OCI-LY1 (cell line): ENCODE measurements at regions not wholly inside any gene's neighbourhood (a gene's known extent, or its start where the extent isn't known, plus 50 kb on each side); places are given as distances from the start of the nearest gene placed in this dataset.

Source experiments
- H2AFZ ChIP-seq: fragments of 200-600 bp; sonication (generic), shearing (Covaris generic); 2 replicates; pipeline ENCODE4 v1.6.0; 2014; ENCODE audit warnings: antibody characterized with exemption, mild to moderate bottlenecking, low read length
- H3F3A ChIP-seq: fragments of 200-600 bp; sonication (generic), shearing (Covaris generic); 2 replicates; pipeline ENCODE4 v1.6.0; 2014; ENCODE audit warnings: mild to moderate bottlenecking, antibody characterized with exemption, low read length, moderate library complexity; ENCODE audit not compliant: insufficient read depth
- H3K27ac ChIP-seq: fragments of 200-600 bp; sonication (generic); 2 replicates; pipeline ENCODE4 v1.5.1; 2014; ENCODE audit warnings: low read length, mixed run types, mild to moderate bottlenecking, low read depth; ENCODE audit not compliant: poor library complexity, severe bottlenecking
- H3K27me3 ChIP-seq: fragments of 200-600 bp; sonication (generic); 2 replicates; pipeline ENCODE4 v1.6.0; 2014; ENCODE audit warnings: antibody characterized with exemption, mild to moderate bottlenecking, low read length, moderate library complexity; ENCODE audit not compliant: insufficient read depth
- H3K36me3 ChIP-seq: fragments of 200-600 bp; sonication (generic); 2 replicates; pipeline ENCODE4 v1.6.1; 2014; ENCODE audit warnings: mild to moderate bottlenecking, antibody characterized with exemption, low read length, moderate library complexity, mixed read lengths; ENCODE audit not compliant: insufficient read depth
- H3K4me1 ChIP-seq: fragments of 200-600 bp; sonication (generic); 2 replicates; pipeline ENCODE4 v1.5.1; 2014; ENCODE audit warnings: mild to moderate bottlenecking, low read length, moderate library complexity; ENCODE audit not compliant: insufficient read depth, severe bottlenecking
- H3K4me2 ChIP-seq: fragments of 200-600 bp; sonication (generic), shearing (Covaris generic); 2 replicates; pipeline ENCODE4 v1.6.1; 2014; ENCODE audit warnings: low read length
- H3K4me3 ChIP-seq: fragments of 200-600 bp; sonication (generic); 2 replicates; pipeline ENCODE4 v1.5.1; 2014; ENCODE audit warnings: low read length, low read depth, mild to moderate bottlenecking, mixed read lengths; ENCODE audit not compliant: poor library complexity, severe bottlenecking
- H3K79me2 ChIP-seq: fragments of 200-600 bp; shearing (Covaris generic); 2 replicates; pipeline ENCODE4 v1.6.1; 2016; ENCODE audit warnings: mixed run types, low read length, mixed read lengths; ENCODE audit not compliant: insufficient read depth
- H3K9ac ChIP-seq: fragments of 200-600 bp; sonication (generic), shearing (Covaris generic); 2 replicates; pipeline ENCODE4 v1.6.1; 2014; ENCODE audit warnings: mild to moderate bottlenecking, low read length, mixed read lengths
- H3K9me2 ChIP-seq: fragments of 200-600 bp; sonication (generic), shearing (Covaris generic); 2 replicates; pipeline ENCODE4 v1.6.1; 2014; ENCODE audit warnings: low read depth, mild to moderate bottlenecking, low read length, mixed read lengths
- H3K9me3 ChIP-seq: fragments of 200-600 bp; shearing (Covaris generic); 2 replicates; pipeline ENCODE4 v1.6.1; 2014; ENCODE audit warnings: low read length, mixed read lengths
- H4K20me1 ChIP-seq: fragments of 200-600 bp; sonication (generic), shearing (Covaris generic); 2 replicates; pipeline ENCODE4 v1.6.0; 2016; ENCODE audit warnings: mild to moderate bottlenecking, low read length; ENCODE audit not compliant: insufficient read depth
- EZH2 ChIP-seq: fragments of 200-600 bp; sonication (generic), shearing (Covaris generic); IDR thresholded peaks from 2 replicates; pipeline ENCODE4 v1.8.0; 2017; ENCODE audit warnings: borderline replicate concordance, mixed run types, mild to moderate bottlenecking, antibody characterized with exemption, low read length, moderate library complexity, mixed read lengths
- TF ChIP-seq, protein P1 (sequence below): fragments of 200-600 bp; sonication (generic), shearing (Covaris generic); IDR thresholded peaks from 2 replicates; pipeline ENCODE4 v1.5.1; 2017; ENCODE audit warnings: mild to moderate bottlenecking, antibody characterized with exemption, low read length, moderate library complexity, mixed read lengths

DNA sequence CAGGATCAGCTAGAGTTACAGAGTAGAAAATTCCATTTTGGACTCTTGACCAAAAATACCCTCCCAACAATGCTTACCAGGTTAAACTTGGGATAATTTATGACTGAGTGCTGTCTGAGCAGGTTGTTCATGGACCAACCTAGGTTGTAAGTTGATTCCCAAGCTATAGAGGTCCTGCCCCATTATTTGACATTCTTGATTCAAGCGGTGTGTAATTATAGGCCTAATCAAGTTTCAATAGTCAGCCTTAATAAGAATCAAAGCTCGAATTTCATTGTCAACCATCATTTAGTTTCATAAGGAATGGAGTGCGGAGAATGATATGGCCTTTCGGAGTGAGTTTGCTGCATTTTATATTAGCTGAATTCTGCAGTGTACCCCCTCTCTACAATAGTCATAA lies 152.8 kb upstream of the FIGN start:
- no peaks in the 10 kb centered on the region for H4K20me1 ChIP-seq
- no peak overlapping the region for H3K4me3 ChIP-seq
- no peak overlapping the region for H3K4me2 ChIP-seq
- no peak overlapping the region for H3K9ac ChIP-seq
- H3K27me3 ChIP-seq, result no peaks in the 10 kb centered on the region
- no peaks in the 10 kb centered on the region for H3K79me2 ChIP-seq
- no peaks in the 10 kb centered on the region for H3K9me2 ChIP-seq
- no peak overlapping the region for H2AFZ ChIP-seq
- no peaks in the 10 kb centered on the region for H3F3A ChIP-seq
- H3K9me3 ChIP-seq, result no peaks in the 10 kb centered on the region
- H3K27ac ChIP-seq, result no peak overlapping the region
- no peaks in the 10 kb centered on the region for H3K4me1 ChIP-seq
- TF ChIP-seq, protein P1, sequence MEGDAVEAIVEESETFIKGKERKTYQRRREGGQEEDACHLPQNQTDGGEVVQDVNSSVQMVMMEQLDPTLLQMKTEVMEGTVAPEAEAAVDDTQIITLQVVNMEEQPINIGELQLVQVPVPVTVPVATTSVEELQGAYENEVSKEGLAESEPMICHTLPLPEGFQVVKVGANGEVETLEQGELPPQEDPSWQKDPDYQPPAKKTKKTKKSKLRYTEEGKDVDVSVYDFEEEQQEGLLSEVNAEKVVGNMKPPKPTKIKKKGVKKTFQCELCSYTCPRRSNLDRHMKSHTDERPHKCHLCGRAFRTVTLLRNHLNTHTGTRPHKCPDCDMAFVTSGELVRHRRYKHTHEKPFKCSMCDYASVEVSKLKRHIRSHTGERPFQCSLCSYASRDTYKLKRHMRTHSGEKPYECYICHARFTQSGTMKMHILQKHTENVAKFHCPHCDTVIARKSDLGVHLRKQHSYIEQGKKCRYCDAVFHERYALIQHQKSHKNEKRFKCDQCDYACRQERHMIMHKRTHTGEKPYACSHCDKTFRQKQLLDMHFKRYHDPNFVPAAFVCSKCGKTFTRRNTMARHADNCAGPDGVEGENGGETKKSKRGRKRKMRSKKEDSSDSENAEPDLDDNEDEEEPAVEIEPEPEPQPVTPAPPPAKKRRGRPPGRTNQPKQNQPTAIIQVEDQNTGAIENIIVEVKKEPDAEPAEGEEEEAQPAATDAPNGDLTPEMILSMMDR, result no peak
- no peak for TF ChIP-seq EZH2
- no peaks in the 10 kb centered on the region for H3K36me3 ChIP-seq

DNA sequence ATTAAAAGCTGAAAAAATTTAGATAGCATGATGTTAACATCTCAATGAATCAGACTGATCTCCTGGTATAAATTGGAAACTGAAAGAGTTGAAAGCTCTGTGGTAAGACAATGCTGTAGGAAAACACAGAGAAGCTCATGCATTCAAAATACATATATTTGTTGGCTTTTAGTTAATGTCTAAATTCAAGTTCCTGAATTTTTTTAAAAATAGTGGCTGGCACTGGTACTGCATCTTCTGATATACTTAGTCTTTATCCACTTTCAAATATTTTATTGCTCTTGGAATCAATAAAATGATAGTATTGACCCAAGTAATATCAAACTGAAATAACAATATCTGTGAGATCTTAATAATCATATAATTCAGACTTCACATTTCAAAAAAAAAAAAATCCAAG lies 151.4 kb upstream of the FIGN start:
- H3K36me3 ChIP-seq, result no peaks in the 10 kb centered on the region
- H2AFZ ChIP-seq, result no peak overlapping the region
- no peak overlapping the region for H3K4me3 ChIP-seq
- no peaks in the 10 kb centered on the region for H3K9me2 ChIP-seq
- TF ChIP-seq, protein P1, result no peak
- TF ChIP-seq EZH2, result no peak
- H3K27me3 ChIP-seq, result no peaks in the 10 kb centered on the region
- H3K27ac ChIP-seq, result no peak overlapping the region
- H3K4me2 ChIP-seq, result no peak overlapping the region
- H3F3A ChIP-seq, result no peaks in the 10 kb centered on the region
- no peaks in the 10 kb centered on the region for H4K20me1 ChIP-seq
- H3K4me1 ChIP-seq, result no peaks in the 10 kb centered on the region
- H3K79me2 ChIP-seq, result no peaks in the 10 kb centered on the region
- no peak overlapping the region for H3K9ac ChIP-seq
- no peaks in the 10 kb centered on the region for H3K9me3 ChIP-seq

DNA sequence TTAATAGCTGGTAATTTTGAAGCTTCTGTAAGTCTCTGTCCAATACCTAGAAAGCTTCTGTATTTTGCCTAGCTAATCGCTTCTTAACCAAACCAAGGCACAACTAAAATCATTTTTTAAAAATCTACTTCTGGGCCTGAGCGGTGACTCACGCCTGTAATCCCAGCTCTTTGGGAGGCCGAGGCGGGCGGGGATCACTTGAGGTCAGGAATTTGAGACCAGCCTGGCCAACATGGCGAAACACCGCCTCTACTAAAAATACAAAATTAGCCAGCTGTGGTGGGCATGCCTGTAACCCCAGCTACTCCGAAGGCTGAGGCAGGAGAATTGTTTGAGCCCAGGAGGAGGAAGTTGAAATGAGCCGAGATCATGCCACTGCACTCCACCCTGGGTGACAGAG lies 148.6 kb upstream of the FIGN start:
- Histone ChIP-seq H3K36me3 (no peaks in the 10 kb centered on the region), H3K27ac (no peak overlapping the region), H4K20me1 (no peaks in the 10 kb centered on the region), H3K4me3 (no peak overlapping the region), H2AFZ (no peak overlapping the region), H3K9me2 (no peaks in the 10 kb centered on the region), H3K27me3 (no peaks in the 10 kb centered on the region), H3K9me3 (no peaks in the 10 kb centered on the region), H3K79me2 (no peaks in the 10 kb centered on the region), H3K4me2 (no peak overlapping the region), H3K9ac (no peak overlapping the region), H3K4me1 (no peaks in the 10 kb centered on the region), H3F3A (no peaks in the 10 kb centered on the region)
- no peak for TF ChIP-seq EZH2
- TF ChIP-seq, protein P1, result no peak
